Liver (tissue), 7 donors: ENCODE measurements at regions not wholly inside any gene's neighbourhood (a gene's known extent, or its start where the extent isn't known, plus 50 kb on each side); places are given as distances from the start of the nearest gene placed in this dataset.

Experiments
- DNase-seq: peaks from one replicate; pipeline ENCODE4 v3.0.0-alpha.2; 2017; ENCODE audit warnings: low spot score
- H3K27ac ChIP-seq, 2 donors: one replicate each; pipeline ENCODE4 v1.7.0; 2013; ENCODE audit warnings: inconsistent platforms in 2 of 2, low read length in 2 of 2, control low read depth in 1 of 2, low read depth in 1 of 2, mild to moderate bottlenecking in 1 of 2
- H3K27me3 ChIP-seq, 4 donors: one replicate each; pipeline versions ENCODE4 v1.6.1 to v1.7.0; 2013; ENCODE audit warnings: low read length in 3 of 4, inconsistent platforms in 1 of 4, mild to moderate bottlenecking in 1 of 4, moderate library complexity in 1 of 4; ENCODE audit not compliant: control insufficient read depth in 4 of 4, insufficient read depth in 4 of 4
- H3K36me3 ChIP-seq, 4 donors: one replicate each; pipeline versions ENCODE4 v1.6.1 to v1.7.0; 2013; ENCODE audit warnings: low read length in 3 of 4, mild to moderate bottlenecking in 3 of 4, low read depth in 1 of 4, moderate library complexity in 1 of 4; ENCODE audit not compliant: control insufficient read depth in 4 of 4, insufficient read depth in 3 of 4
- H3K4me1 ChIP-seq, 4 donors: one replicate each; pipeline versions ENCODE4 v1.6.1 to v1.7.0; 2013; ENCODE audit warnings: low read length in 3 of 4, mild to moderate bottlenecking in 3 of 4, moderate library complexity in 1 of 4; ENCODE audit not compliant: control insufficient read depth in 4 of 4, insufficient read depth in 4 of 4
- H3K4me3 ChIP-seq, 3 donors: one replicate each; pipeline versions ENCODE4 v1.6.1 to v1.7.0; 2013; ENCODE audit warnings: low read length in 3 of 3, control low read depth in 1 of 3, low read depth in 1 of 3, mild to moderate bottlenecking in 1 of 3
- H3K9ac ChIP-seq, 2 donors: one replicate each; pipeline ENCODE4 v1.7.0; 2013; ENCODE audit warnings: low read length in 2 of 2, mild to moderate bottlenecking in 2 of 2, moderate library complexity in 2 of 2, control low read depth in 1 of 2, low read depth in 1 of 2
- H3K9me3 ChIP-seq, 4 donors: one replicate each; pipeline versions ENCODE4 v1.6.1 to v1.7.0; 2013; ENCODE audit warnings: low read length in 3 of 4; ENCODE audit not compliant: control insufficient read depth in 4 of 4
- EGR1 ChIP-seq, 2 donors: IDR thresholded peaks; 2 replicates each; pipeline ENCODE4 v1.6.1; 2016 to 2018; ENCODE audit warnings: antibody characterized with exemption in 2 of 2, low read depth in 2 of 2
- MAX ChIP-seq: IDR thresholded peaks from 2 replicates; pipeline ENCODE4 v1.6.1; 2016; ENCODE audit warnings: antibody characterized with exemption
- RAD21 ChIP-seq, 2 donors: IDR thresholded peaks; 2 replicates each; pipeline ENCODE4 v1.6.1; 2016; ENCODE audit warnings: antibody characterized with exemption in 2 of 2, mild to moderate bottlenecking in 2 of 2
- REST ChIP-seq: IDR thresholded peaks from 2 replicates; pipeline ENCODE4 v1.6.1; 2016; ENCODE audit warnings: antibody characterized with exemption, mild to moderate bottlenecking
- RXRA ChIP-seq, 2 donors: IDR thresholded peaks; 2 replicates each; pipeline ENCODE4 v1.6.1; 2017 to 2018; ENCODE audit warnings: antibody characterized with exemption in 2 of 2, mild to moderate bottlenecking in 1 of 2
- SP1 ChIP-seq: IDR thresholded peaks from 2 replicates; pipeline ENCODE4 v1.6.1; 2018; ENCODE audit warnings: antibody characterized with exemption, mild to moderate bottlenecking
- TAF1 ChIP-seq: conservative IDR thresholded peaks from 2 replicates; pipeline ENCODE4 v1.6.1; 2016; ENCODE audit warnings: antibody characterized with exemption, mild to moderate bottlenecking
- YY1 ChIP-seq: IDR thresholded peaks from 2 replicates; pipeline ENCODE4 v1.6.1; 2016; ENCODE audit warnings: antibody characterized with exemption, mild to moderate bottlenecking
- ZBTB33 ChIP-seq: IDR thresholded peaks from 2 replicates; pipeline ENCODE4 v1.6.1; 2016; ENCODE audit warnings: antibody characterized with exemption
- TF ChIP-seq, protein P1 (sequence below): fragments of 150-350 bp; IDR thresholded peaks from 2 replicates; pipeline ENCODE4 v1.5.1; 2017; ENCODE audit warnings: improper control_type of control experiment, low read depth, low read length; ENCODE audit not compliant: missing input control
- TF ChIP-seq, protein P2 (sequence below): IDR thresholded peaks from 2 replicates; pipeline ENCODE4 v1.6.1; 2016; ENCODE audit warnings: antibody characterized with exemption
- donor health status: healthy.
- donor health status: healthy.
- donor health status: healthy.
- donor health status: healthy.

DNA sequence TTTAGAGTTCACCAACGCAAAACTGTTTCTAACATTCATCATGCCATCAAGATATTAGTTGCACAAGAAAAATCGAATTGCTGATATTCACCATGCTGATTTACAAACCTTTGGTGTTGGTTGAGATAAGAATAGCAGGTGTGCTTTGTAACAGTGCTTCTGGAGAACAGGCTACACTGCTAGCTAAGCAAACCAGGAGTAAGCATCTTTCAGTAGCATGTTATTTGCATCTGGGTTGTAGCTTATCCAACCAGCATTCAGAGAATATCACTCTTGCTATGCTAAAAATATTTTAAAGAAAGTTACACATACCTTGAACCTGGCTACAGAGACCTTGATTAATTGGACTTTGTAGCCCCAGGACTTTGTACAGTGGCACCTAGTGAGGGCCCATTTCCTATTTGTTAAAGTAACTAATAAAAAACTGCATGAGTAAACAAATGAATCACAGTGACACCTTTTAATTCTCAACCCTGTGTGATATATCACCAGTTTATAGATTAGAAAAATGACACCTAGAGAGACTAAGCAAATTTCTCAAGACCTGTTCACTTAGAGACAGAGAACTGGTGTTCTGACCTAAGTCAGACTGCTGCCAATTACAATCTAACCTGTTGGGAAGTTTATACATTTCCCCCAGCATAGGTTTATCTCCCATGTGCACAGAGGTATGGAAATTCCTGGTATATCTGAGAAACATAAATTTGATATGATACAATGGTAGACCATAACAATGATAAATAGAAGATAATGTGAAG lies 435.5 kb upstream of the TGFBR2 start (continued):
- TF ChIP-seq, protein P1, sequence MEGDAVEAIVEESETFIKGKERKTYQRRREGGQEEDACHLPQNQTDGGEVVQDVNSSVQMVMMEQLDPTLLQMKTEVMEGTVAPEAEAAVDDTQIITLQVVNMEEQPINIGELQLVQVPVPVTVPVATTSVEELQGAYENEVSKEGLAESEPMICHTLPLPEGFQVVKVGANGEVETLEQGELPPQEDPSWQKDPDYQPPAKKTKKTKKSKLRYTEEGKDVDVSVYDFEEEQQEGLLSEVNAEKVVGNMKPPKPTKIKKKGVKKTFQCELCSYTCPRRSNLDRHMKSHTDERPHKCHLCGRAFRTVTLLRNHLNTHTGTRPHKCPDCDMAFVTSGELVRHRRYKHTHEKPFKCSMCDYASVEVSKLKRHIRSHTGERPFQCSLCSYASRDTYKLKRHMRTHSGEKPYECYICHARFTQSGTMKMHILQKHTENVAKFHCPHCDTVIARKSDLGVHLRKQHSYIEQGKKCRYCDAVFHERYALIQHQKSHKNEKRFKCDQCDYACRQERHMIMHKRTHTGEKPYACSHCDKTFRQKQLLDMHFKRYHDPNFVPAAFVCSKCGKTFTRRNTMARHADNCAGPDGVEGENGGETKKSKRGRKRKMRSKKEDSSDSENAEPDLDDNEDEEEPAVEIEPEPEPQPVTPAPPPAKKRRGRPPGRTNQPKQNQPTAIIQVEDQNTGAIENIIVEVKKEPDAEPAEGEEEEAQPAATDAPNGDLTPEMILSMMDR, result no peak
- no peak for TF ChIP-seq TAF1
- TF ChIP-seq RAD21 (IDR thresholded peaks at IDR 0.05), result no peak
- TF ChIP-seq MAX, result peak; percentile 16
- no peak for TF ChIP-seq EGR1 (IDR thresholded peaks at IDR 0.05; ENCODE audit: low read depth in 2 of 2)
- TF ChIP-seq SP1, result no peak

DNA sequence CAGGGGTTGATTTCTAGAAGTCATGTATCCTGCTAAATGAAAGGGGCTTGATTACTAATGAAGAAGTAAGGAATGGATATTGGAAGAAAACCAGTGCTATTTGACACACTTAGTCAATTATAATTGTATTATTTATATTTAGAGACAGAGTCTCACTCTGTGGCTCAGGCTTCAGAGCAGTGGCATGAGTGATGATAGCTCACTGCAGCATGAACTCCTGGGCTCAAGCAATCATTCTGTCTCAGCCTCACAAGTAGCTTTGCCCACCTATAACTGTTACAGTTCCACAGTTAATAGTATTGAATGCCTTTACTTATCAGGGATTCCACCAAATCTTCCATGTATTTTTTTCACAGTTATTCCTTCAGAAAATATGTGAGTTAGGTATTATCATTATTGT lies 432.0 kb upstream of the TGFBR2 start:
- Histone ChIP-seq H3K9ac (no peak overlapping the region), H3K4me1 (peaks cover 1 to 14% (median 6%) of the 10 kb centered on the region in 4 donors), H3K4me3 (no peak overlapping the region), H3K27me3 (no peaks in the 10 kb centered on the region), H3K9me3 (no peaks in the 10 kb centered on the region), H3K27ac (no peak overlapping the region), H3K36me3 (no peaks in the 10 kb centered on the region)
- TF ChIP-seq, protein P2, sequence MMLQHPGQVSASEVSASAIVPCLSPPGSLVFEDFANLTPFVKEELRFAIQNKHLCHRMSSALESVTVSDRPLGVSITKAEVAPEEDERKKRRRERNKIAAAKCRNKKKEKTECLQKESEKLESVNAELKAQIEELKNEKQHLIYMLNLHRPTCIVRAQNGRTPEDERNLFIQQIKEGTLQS, result no peak
- TF ChIP-seq RXRA (IDR thresholded peaks at IDR 0.05) (no peak), REST (no peak), YY1 (no peak), EGR1 (IDR thresholded peaks at IDR 0.05; ENCODE audit: low read depth in 2 of 2) (no peak), ZBTB33 (no peak)
- TF ChIP-seq, protein P1, result no peak
- DNase-seq, result no peak
